KMS-11 (cell line): ENCODE measurements at regions not wholly inside any gene's neighbourhood (a gene's known extent, or its start where the extent isn't known, plus 50 kb on each side); places are given as distances from the start of the nearest gene placed in this dataset.
"Not testable (repeated sequence)": the region's sequence is repeated elsewhere in the genome, so short reads cannot be mapped to it uniquely, and the experiment has no call there.

Source experiments
- H2AFZ ChIP-seq: fragments of 200-600 bp; sonication (generic); 2 replicates; pipeline ENCODE4 v1.6.1; 2016; ENCODE audit warnings: antibody characterized with exemption, mixed run types, low read depth
- H3K27ac ChIP-seq: fragments of 200-600 bp; sonication (generic); 2 replicates; pipeline ENCODE4 v1.6.1; 2016; ENCODE audit warnings: mild to moderate bottlenecking, mixed run types
- H3K27me3 ChIP-seq: fragments of 200-600 bp; sonication (generic); 2 replicates; pipeline ENCODE4 v1.6.1; 2017; ENCODE audit warnings: mild to moderate bottlenecking, low read depth, mixed run types, moderate library complexity; ENCODE audit not compliant: insufficient read depth
- H3K36me3 ChIP-seq: fragments of 200-600 bp; sonication (generic); 2 replicates; pipeline ENCODE4 v1.6.1; 2017; ENCODE audit warnings: mild to moderate bottlenecking, mixed run types; ENCODE audit not compliant: insufficient read depth
- H3K4me1 ChIP-seq: fragments of 200-600 bp; sonication (generic); 2 replicates; pipeline ENCODE4 v1.6.1; 2016; ENCODE audit warnings: mild to moderate bottlenecking, low read depth, mixed run types; ENCODE audit not compliant: poor library complexity, severe bottlenecking
- H3K4me2 ChIP-seq: fragments of 200-600 bp; sonication (generic); 2 replicates; pipeline ENCODE4 v1.7.0; 2016; ENCODE audit warnings: mild to moderate bottlenecking, mixed run types
- H3K4me3 ChIP-seq: fragments of 200-600 bp; sonication (generic); IDR thresholded peaks from 2 replicates; pipeline ENCODE4 v1.6.1; 2017; ENCODE audit warnings: low read depth, low read length, mixed read lengths; ENCODE audit not compliant: insufficient read depth
- H3K79me2 ChIP-seq: fragments of 200-600 bp; sonication (generic); 2 replicates; pipeline ENCODE4 v1.6.1; 2016; ENCODE audit warnings: low read depth, mixed run types; ENCODE audit not compliant: insufficient read depth
- H3K9ac ChIP-seq: fragments of 200-600 bp; sonication (generic); 2 replicates; pipeline ENCODE4 v1.6.1; 2016; ENCODE audit warnings: mild to moderate bottlenecking, mixed run types
- H4K20me1 ChIP-seq: fragments of 200-600 bp; sonication (generic); 2 replicates; pipeline ENCODE4 v1.6.1; 2016; ENCODE audit warnings: mild to moderate bottlenecking, mixed run types; ENCODE audit not compliant: insufficient read depth
- TF ChIP-seq, protein P1 (sequence below): fragments of 200-600 bp; sonication (generic); conservative IDR thresholded peaks from 2 replicates; pipeline ENCODE4 v1.6.1; 2017; ENCODE audit warnings: low read depth, mild to moderate bottlenecking, antibody characterized with exemption, low read length, moderate library complexity, mixed read lengths

DNA sequence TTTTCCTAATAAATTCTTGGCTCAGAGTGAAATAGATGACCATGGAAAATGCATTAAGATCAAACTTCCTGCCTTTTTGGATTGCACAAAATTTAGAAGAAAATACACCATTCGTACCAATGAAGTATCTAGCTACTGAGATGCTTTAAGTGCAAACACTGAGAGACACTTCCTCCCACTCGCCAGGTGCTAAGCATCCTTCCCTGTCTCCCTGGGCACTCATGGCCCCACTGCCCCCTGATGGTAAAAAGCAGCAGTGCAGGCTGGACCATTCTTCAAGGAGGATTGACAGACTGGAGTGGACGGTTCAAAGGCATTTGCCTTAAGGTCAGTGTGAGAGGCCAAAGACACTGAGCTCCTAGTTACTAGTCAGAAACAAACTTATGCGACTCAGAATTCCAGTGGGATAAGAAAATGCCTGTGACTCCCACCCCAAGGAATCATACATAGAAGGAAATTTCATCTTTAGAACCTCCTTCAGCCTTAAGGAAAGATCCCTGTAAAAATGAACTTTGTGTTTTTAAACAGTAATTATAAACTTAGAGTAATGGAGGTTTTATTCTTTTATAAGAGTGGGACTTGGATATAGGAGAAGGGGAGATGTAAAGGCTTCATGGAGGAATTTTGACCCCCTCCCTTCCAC, 86.0 kb upstream of the SLC30A5 start:
- no peaks in the 10 kb centered on the region for H3K36me3 ChIP-seq
- H3K4me3 ChIP-seq, result no peak overlapping the region
- H3K9ac ChIP-seq, result no peak overlapping the region
- H3K79me2 ChIP-seq, result no peaks in the 10 kb centered on the region
- H3K27ac ChIP-seq, result no peak overlapping the region
- no peaks in the 10 kb centered on the region for H4K20me1 ChIP-seq
- H3K4me2 ChIP-seq, result no peak overlapping the region
- no peaks in the 10 kb centered on the region for H3K27me3 ChIP-seq
- no peaks in the 10 kb centered on the region for H3K4me1 ChIP-seq
- TF ChIP-seq, protein P1, sequence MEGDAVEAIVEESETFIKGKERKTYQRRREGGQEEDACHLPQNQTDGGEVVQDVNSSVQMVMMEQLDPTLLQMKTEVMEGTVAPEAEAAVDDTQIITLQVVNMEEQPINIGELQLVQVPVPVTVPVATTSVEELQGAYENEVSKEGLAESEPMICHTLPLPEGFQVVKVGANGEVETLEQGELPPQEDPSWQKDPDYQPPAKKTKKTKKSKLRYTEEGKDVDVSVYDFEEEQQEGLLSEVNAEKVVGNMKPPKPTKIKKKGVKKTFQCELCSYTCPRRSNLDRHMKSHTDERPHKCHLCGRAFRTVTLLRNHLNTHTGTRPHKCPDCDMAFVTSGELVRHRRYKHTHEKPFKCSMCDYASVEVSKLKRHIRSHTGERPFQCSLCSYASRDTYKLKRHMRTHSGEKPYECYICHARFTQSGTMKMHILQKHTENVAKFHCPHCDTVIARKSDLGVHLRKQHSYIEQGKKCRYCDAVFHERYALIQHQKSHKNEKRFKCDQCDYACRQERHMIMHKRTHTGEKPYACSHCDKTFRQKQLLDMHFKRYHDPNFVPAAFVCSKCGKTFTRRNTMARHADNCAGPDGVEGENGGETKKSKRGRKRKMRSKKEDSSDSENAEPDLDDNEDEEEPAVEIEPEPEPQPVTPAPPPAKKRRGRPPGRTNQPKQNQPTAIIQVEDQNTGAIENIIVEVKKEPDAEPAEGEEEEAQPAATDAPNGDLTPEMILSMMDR, result peak; percentile 98
- no peak overlapping the region for H2AFZ ChIP-seq

- no peak overlapping the region for H2AFZ ChIP-seq
- H3K27ac ChIP-seq, result no peak overlapping the region
- H4K20me1 ChIP-seq, result no peaks in the 10 kb centered on the region
- TF ChIP-seq, protein P1, result no peak
- H3K79me2 ChIP-seq, result no peaks in the 10 kb centered on the region
- H3K4me1 ChIP-seq, result no peaks in the 10 kb centered on the region
- H3K4me3 ChIP-seq, result no peak overlapping the region
- no peaks in the 10 kb centered on the region for H3K27me3 ChIP-seq
- no peak overlapping the region for H3K9ac ChIP-seq
- no peaks in the 10 kb centered on the region for H3K36me3 ChIP-seq
- no peak overlapping the region for H3K4me2 ChIP-seq
Observed at GRCh38 chr5:69010476-69010875, 83.3 kb upstream of the SLC30A5 start.

GRCh38 chr5:69011910-69012309, 81.9 kb upstream of the SLC30A5 start:
- no peaks in the 10 kb centered on the region for H3K4me1 ChIP-seq
- no peak overlapping the region for H3K4me2 ChIP-seq
- no peaks in the 10 kb centered on the region for H3K27me3 ChIP-seq
- TF ChIP-seq, protein P1, result no peak
- no peak overlapping the region for H3K27ac ChIP-seq
- no peak overlapping the region for H3K4me3 ChIP-seq
- H2AFZ ChIP-seq, result no peak overlapping the region
- H3K36me3 ChIP-seq, result no peaks in the 10 kb centered on the region
- no peaks in the 10 kb centered on the region for H3K79me2 ChIP-seq
- H4K20me1 ChIP-seq, result no peaks in the 10 kb centered on the region
- H3K9ac ChIP-seq, result no peak overlapping the region

DNA sequence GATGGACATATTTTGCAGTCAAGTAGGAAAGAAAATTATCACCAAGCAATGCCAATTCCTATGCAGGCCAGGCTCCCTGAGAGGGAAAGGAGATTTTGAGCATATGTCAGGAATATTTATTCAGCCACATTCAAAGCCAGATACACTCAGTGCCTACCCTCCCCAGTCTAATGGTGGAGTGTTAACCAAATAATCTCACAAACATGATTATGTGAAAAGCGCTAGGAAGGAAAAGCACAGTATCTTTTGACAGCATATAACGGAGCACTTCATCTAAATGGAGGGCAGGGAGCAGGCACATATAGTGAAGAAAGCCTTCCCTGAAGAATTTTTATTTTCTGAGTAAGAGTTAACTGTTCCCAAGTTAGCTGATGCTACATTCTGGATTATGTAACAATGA, 80.3 kb upstream of the SLC30A5 start:
- H3K9ac ChIP-seq, result no peak overlapping the region
- no peak overlapping the region for H2AFZ ChIP-seq
- TF ChIP-seq, protein P1, result no peak
- no peak overlapping the region for H3K4me3 ChIP-seq
- no peak overlapping the region for H3K27ac ChIP-seq
- no peaks in the 10 kb centered on the region for H3K36me3 ChIP-seq
- no peaks in the 10 kb centered on the region for H4K20me1 ChIP-seq
- no peaks in the 10 kb centered on the region for H3K79me2 ChIP-seq
- no peaks in the 10 kb centered on the region for H3K4me1 ChIP-seq
- no peaks in the 10 kb centered on the region for H3K27me3 ChIP-seq
- H3K4me2 ChIP-seq, result no peak overlapping the region

DNA sequence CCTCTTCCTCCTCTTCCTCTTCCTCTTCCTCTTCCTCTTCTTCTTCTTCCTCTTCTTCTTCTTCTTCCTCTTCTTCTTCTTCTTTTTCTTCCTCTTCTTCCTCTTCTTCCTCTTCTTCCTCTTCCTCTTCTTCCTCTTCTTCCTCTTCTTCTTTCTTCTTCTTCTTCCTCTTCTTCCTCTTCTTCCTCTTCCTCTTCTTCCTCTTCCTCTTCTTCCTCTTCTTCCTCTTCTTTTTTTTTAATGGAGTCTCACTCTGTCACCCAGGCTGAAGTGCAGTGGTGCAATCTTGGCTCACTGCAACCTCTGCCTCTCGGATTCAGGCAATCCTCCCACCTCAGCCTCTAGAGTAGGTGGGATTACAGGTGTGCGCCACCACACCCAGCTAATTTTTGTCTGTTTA, 79.8 kb upstream of the SLC30A5 start:
- not testable (repeated sequence) for H3K79me2 ChIP-seq, H3K27ac ChIP-seq, H3K9ac ChIP-seq, H2AFZ ChIP-seq, H4K20me1 ChIP-seq, H3K36me3 ChIP-seq, H3K4me3 ChIP-seq, H3K4me2 ChIP-seq, H3K4me1 ChIP-seq, H3K27me3 ChIP-seq
